Lung (tissue), 11 donors: ENCODE measurements at regions not wholly inside any gene's neighbourhood (a gene's known extent, or its start where the extent isn't known, plus 50 kb on each side); places are given as distances from the start of the nearest gene placed in this dataset.

ENCODE experiments used
- ATAC-seq: fragments of 200-7000 bp; cut with Tn5 transposase; one replicate; pipeline ENCODE4 v1.9.1; 2020; ENCODE audit warnings: moderate number of reproducible peaks; ENCODE audit not compliant: insufficient read depth, low FRiP score
- DNase-seq, 3 donors: peaks; one replicate each; pipeline ENCODE4 v3.0.0-alpha.2; 2013 to 2017
- H3K27ac ChIP-seq, 2 donors: one replicate each; pipeline ENCODE4 v1.5.1; 2013; ENCODE audit warnings: mild to moderate bottlenecking in 2 of 2, moderate library complexity in 2 of 2, control low read depth in 1 of 2, inconsistent platforms in 1 of 2, low read depth in 1 of 2, low read length in 1 of 2
- H3K27me3 ChIP-seq, 3 donors: one replicate each; pipeline ENCODE4 v1.5.1; 2013; ENCODE audit warnings: low read length in 2 of 3; ENCODE audit not compliant: control insufficient read depth in 3 of 3, insufficient read depth in 3 of 3
- H3K36me3 ChIP-seq, 4 donors: one replicate each; pipeline ENCODE4 v1.5.1; 2013; ENCODE audit warnings: low read length in 4 of 4, mild to moderate bottlenecking in 1 of 4, moderate library complexity in 1 of 4; ENCODE audit not compliant: control insufficient read depth in 4 of 4, insufficient read depth in 4 of 4
- H3K4me1 ChIP-seq, 5 donors: one replicate each; pipeline ENCODE4 v1.5.1; 2013; ENCODE audit warnings: low read length in 5 of 5, mild to moderate bottlenecking in 2 of 5, moderate library complexity in 1 of 5; ENCODE audit not compliant: control insufficient read depth in 5 of 5, insufficient read depth in 5 of 5
- H3K4me3 ChIP-seq: one replicate; pipeline ENCODE4 v1.5.1; 2013; ENCODE audit warnings: mild to moderate bottlenecking, control low read depth, moderate library complexity
- H3K9ac ChIP-seq, 2 donors: one replicate each; pipeline ENCODE4 v1.5.1; 2013; ENCODE audit warnings: low read length in 2 of 2, control low read depth in 1 of 2; ENCODE audit not compliant: insufficient read depth in 1 of 2
- H3K9me3 ChIP-seq, 4 donors: one replicate each; pipeline ENCODE4 v1.5.1; 2013; ENCODE audit warnings: low read length in 3 of 4, mild to moderate bottlenecking in 1 of 4, moderate library complexity in 1 of 4; ENCODE audit not compliant: control insufficient read depth in 4 of 4, insufficient read depth in 3 of 4
- CTCF ChIP-seq: IDR thresholded peaks from 2 replicates; pipeline ENCODE4 v1.5.1; 2012; ENCODE audit warnings: mild to moderate bottlenecking; ENCODE audit errors: control extremely low read depth, extremely low read depth
- WGBS, 2 donors: extraction: QIAGEN DNeasy Blood & Tissue Kit; methylation state at CpG; one replicate each; pipeline ENCODE4 v1.1.7; 2013; 5-methylcytosine and 5-hydroxymethylcytosine counted together
- donor health status: control.
- donor health status: control.
- donor health status: Bipolar disorder and iron deficiency.
- donor health status: healthy.
- donor health status: DM: yes; HTN: yes; CAD: no.

GRCh38 chr13:44694842-44695241 lies 118.7 kb upstream of the TSC22D1 start:
- WGBS, 2 donors = 76 to 88% methylated on average over 6 of the region's 6 CpGs
- Histone ChIP-seq H3K9ac (no peak overlapping the region), H3K4me3 (no peak overlapping the region), H3K27ac (no peak overlapping the region), H3K9me3 (peaks cover 0 to 2% (median 0%) of the 10 kb centered on the region in 4 donors), H3K27me3 (no peaks in the 10 kb centered on the region), H3K4me1 (peaks cover 0 to 5% (median 0%) of the 10 kb centered on the region in 5 donors), H3K36me3 (no peaks in the 10 kb centered on the region)
- no peak for ATAC-seq
- TF ChIP-seq CTCF = no peak
- DNase-seq = no peak

GRCh38 chr13:44694291-44694690 lies 118.2 kb upstream of the TSC22D1 start:
- no peak overlapping the region for H3K27ac ChIP-seq

GRCh38 chr13:44693156-44693764 lies 117.1 kb upstream of the TSC22D1 start:
- no peak for TF ChIP-seq CTCF
- WGBS, 2 donors = 83 to 91% methylated on average over 6 of the region's 6 CpGs
- Histone ChIP-seq H3K9ac (no peak overlapping the region), H3K27ac (no peak overlapping the region), H3K4me3 (no peak overlapping the region), H3K4me1 (peaks cover 0 to 9% (median 0%) of the 10 kb centered on the region in 5 donors), H3K27me3 (no peaks in the 10 kb centered on the region), H3K36me3 (no peaks in the 10 kb centered on the region), H3K9me3 (peaks cover 0 to 2% (median 0%) of the 10 kb centered on the region in 4 donors)
- DNase-seq = no peak
- no peak for ATAC-seq

More at GRCh38 chr13:44694291-44694690, 118.2 kb upstream of the TSC22D1 start:
- Histone ChIP-seq H3K36me3 (no peaks in the 10 kb centered on the region), H3K27me3 (no peaks in the 10 kb centered on the region), H3K4me1 (peaks cover 0 to 5% (median 0%) of the 10 kb centered on the region in 5 donors), H3K9me3 (peaks cover 0 to 2% (median 0%) of the 10 kb centered on the region in 4 donors), H3K9ac (no peak overlapping the region), H3K4me3 (no peak overlapping the region)
- ATAC-seq = no peak
- no peak for TF ChIP-seq CTCF
- DNase-seq = no peak
